ENCODE measurements at regions not wholly inside any gene's neighbourhood (a gene's known extent, or its start where the extent isn't known, plus 50 kb on each side); places are given as distances from the start of the nearest gene placed in this dataset.

DNA sequence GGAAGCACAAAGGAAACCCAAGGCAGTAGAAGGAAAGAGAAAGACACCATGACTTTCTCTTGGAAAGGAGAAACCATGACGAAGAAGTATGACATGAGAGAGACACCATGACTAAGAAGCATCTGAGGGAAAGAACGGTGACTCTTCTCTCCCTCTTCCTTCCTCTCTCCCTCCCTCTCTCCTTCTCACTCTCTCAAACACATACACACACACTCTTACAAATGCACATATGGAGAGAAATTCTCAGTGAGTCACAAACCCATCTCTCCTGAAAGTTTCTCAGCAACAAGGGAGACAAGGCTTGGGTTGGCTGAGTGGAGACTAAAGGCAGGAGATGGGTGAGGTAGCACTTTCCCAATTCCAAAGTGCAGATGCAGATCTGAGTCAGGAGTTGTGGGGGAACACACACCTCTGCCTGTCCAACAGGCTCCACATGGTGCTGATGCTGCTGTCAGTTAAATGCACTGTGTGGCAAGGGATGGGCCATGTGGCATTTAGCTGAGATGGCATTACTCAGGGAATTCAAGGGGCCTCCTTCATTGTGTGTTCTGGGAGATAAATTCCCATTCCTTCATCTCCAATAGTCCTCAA is 336.7 kb upstream of the C16orf82 start:
- DNase-seq = no peak

DNA sequence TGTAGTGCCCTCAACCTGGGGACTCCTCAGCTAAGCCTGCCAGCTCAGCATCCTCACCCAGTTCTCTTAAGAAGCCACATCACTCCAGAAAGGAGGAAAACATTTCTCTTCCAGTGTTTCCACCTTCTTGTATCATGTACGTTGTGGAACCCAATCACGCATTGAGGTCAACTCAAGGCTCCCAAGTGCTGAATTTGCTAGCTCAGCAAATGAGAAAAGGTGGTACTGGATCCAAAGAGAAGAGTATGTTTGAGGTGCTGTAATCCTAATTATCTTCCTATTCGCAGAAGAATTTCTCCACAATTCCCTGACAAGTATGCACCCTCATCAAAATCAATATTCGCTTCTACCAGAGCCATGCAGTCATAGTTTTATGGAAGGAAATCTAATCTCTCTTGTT is 335.0 kb upstream of the C16orf82 start:
- DNase-seq = no peak

DNA sequence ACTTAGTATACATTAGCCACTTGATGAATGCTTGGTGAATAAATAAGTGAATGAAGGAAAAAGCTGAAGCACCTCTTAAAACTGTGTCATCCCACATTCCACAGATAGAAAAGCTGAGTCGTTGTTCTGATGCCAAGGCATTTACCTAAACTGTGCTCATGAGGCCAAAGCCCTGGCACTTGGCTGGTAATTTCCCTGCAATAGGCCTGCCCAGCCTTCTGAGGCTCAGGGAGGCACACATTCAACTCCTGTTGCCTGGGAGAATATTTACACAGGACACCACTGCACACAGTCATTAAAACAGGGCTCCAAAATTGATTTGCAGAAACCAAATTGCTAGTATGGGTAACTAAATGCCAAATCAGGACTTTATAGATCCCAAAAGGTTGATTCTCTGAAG is 333.0 kb upstream of the C16orf82 start:
- no peak for DNase-seq

DNA sequence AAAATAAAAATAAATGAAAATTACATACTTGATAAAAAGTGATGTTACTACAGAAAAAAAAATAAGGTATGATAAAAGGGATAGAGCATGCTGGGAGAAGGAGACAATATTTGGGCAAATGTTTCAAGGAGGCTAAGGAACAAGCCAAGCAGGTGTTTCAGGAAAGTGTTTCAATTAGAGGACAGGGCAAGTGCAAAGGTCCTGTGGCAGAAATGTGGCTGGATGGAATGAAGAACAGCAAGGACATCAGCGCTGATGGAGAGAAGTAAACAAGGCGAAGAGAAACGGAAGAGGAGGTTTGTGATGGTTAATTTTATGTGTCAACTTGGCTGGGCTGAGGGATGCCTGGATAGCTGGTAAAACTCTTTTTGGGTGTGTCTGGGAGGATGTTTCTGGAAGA is 331.2 kb upstream of the C16orf82 start:
- DNase-seq = no peak

DNA sequence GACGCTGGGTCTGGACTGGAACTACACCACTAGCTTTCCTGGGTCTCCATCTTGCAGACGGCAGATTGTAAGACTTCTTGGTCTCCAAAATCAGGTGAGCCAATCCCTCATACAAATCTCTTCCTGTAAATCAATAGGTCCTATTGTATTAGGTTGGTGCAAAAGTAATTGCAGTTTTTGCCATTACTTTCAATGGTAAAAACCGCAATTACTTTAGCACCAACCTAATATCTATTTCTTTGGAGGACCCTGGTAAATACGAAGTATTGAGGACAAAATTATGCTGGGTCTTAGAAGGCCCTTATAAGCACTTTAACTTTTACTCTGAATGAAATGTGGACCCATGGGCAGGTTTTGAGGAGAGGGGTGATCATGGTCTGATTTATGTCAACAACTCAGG is 330.6 kb upstream of the C16orf82 start:
- DNase-seq = no peak

- DNase-seq = no peak
Observed at GRCh38 chr16:26740771-26741170, 326.0 kb upstream of the C16orf82 start.

DNA sequence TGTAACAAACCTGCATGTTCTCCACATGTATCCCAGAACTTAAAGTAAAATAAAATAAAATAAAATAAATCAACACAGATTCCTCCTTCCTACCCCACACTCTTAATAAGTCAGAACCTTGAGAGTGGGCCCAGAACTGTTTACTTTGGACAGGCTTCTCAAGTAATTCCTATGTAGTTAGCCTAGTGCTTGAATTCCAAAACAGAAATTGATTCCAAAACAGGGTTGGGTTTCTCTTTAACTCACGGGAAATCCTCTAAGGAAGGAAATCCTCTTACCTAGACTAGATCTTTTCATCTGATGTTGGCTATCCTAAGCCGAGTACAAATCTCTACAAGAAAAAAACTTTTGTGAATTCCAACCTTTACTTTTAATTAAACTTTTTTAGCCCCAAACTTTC is 324.7 kb upstream of the C16orf82 start:
- DNase-seq = no peak

DNA sequence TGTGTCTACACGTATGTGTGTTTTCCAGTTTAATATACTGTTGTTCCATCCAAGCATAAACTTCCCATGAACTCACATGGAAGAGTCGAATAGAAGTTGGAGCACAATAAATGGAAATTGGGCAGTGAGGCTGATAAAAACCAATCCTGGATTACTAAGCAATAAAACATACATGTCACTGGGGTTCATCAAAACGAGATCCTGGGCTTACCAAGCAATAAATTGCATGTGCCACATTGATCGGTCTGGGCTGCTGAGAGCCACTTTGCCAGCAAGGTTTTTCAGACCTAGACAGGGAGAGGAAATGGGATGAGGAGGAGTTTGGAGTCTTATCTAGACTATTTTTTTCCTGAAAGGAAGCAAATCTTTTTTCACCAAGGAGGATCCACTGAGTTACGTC is 322.3 kb upstream of the C16orf82 start:
- DNase-seq = no peak

GRCh38 chr16:26747760-26748159 is 319.0 kb upstream of the C16orf82 start:
- no peak for DNase-seq

DNA sequence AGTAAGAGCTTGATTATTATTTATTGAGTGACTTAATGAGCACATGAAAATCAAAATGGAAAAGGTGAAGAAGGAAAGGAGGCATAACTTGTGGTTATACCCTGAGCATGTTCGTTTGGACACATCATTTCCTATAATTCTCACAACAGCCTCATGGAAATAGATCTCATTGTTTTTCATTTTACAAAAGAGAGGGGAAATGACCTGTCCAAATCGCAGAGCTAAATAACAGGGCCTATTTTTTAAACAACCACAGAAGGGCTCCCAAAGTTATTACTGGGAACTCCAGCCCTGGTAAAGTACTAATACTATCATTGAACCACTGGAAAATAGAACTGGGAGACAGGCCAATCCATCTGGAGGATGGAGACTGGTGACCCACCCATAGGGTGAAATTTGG is 317.7 kb upstream of the C16orf82 start:
- DNase-seq = no peak

DNA sequence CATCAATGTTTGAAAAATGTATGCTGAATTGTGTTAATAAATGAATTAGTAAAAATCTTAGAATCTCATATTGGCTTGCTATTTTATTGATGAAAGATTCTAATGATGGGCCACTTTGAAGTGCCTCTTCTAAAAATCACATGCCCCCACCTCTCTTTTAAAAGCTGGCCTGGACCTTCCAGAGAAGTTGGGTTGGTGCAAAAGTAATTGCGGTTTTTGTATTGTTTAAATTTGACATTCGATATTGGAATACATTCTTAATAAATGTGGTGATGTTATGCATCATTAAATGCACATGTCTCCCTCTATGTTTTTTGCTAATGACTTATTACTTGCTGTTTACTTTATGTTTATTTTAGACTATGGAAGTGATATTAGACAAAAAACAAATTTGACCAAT is 314.6 kb upstream of the C16orf82 start:
- no peak for DNase-seq

DNA sequence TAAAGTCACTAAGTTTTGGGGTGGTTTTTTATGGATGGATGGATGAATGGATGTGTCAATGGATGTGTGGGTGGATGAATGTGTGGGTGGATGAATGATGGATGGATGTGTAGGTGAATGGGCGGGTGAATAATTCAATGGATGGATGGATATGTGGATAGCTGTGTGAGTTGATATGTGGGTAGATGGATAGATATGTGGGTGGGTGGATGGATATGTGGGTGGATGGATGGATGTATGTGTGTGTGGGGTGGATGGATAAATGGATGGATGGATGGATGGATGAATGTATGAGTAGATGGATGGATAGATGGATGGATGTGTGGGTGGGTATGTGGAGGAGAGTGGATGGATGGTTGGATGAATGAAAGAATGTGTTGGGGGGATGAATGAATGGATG is 310.1 kb upstream of the C16orf82 start:
- DNase-seq = no peak

DNA sequence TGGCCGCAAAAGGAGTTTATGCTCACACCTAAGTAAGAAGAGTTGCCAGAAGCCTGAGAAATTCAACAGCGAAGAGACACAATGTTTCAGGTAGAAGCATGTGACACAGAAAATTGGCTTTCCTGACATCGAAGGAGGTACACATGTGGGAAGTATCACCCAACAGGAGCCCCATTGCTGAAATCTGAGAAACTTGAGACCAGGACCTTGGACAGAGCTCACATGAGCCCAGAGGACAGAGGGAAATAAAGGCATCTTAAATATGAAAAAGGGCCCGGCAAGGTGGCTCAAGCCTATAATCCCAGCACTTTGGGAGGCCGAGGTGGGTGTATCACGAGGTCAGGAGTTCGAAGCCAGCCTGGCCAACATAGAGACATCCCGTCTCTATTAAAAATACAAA is 304.1 kb upstream of the C16orf82 start:
- no peak for DNase-seq

DNA sequence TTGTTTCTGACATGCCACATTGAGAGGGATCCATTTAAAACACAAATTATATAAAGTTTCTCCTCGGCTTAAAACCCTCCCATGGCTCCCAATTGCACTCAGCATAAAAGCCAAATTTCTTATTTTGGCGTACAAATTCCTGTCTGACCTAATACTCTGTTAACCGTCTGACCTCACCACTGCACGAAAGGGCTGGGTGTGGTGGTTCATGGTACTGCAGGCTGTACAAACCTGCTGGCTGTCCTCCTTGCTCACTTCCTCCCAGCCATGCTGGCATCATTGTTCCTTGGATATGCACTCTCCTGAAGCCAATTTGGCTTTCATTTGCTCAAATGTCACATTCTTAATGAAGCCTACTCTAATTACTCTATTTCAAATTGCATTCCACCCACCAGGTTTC is 301.6 kb upstream of the C16orf82 start:
- no peak for DNase-seq

GRCh38 chr16:26768385-26769010 is 298.2 kb upstream of the C16orf82 start:
- DNase-seq = no peak

GRCh38 chr16:26770547-26770946 is 296.2 kb upstream of the C16orf82 start:
- DNase-seq = no peak

DNA sequence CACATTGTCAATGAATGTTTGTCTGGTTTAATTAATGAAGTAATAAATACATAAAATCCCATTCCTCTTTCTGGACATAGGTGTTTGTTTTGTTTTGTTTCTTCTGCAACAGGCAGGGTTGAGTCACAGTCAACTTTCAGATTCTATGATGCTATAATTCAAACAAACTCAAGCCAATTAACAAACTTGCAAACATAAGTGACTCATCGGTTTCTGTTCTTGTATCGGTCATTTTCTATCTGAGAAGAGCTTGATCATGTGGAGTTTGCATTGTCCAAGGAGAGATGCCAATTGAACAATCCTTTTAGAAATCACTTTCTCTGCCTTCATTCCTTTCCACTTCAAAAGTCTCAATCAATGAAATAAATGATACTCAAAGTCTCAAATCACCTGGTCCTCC is 294.2 kb upstream of the C16orf82 start:
- DNase-seq = no peak

GRCh38 chr16:26777821-26778220 is 288.9 kb upstream of the C16orf82 start:
- DNase-seq = no peak

- no peak for DNase-seq
Observed at GRCh38 chr16:26787924-26788323, 278.8 kb upstream of the C16orf82 start.

- DNase-seq = no peak
Observed at GRCh38 chr16:26791169-26791568, 275.6 kb upstream of the C16orf82 start.

DNA sequence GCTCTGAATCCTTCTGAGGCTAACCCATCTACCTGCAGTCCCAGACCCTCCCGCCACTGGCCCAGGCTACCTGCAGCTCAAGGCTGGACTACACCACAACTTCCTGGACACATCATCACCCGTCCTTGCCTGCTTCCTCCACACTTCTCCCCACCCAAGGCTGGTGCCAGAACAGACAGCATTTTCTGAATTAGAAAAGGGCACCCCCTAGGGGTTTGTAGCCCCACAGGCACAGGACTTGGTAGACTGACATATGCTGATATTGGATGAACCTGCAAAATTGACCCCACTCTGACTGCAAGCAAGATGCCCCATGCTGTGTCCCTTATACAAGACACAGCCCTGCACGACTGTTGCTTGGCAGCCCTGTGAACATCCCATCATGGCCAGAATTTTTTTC is 271.5 kb upstream of the C16orf82 start:
- DNase-seq = no peak

- no peak for DNase-seq
Observed at GRCh38 chr16:26801628-26802027, 265.1 kb upstream of the C16orf82 start.

GRCh38 chr16:26802440-26802839 is 264.3 kb upstream of the C16orf82 start:
- no peak for DNase-seq

- DNase-seq = no peak
Observed at GRCh38 chr16:26802965-26803364, 263.8 kb upstream of the C16orf82 start.

DNA sequence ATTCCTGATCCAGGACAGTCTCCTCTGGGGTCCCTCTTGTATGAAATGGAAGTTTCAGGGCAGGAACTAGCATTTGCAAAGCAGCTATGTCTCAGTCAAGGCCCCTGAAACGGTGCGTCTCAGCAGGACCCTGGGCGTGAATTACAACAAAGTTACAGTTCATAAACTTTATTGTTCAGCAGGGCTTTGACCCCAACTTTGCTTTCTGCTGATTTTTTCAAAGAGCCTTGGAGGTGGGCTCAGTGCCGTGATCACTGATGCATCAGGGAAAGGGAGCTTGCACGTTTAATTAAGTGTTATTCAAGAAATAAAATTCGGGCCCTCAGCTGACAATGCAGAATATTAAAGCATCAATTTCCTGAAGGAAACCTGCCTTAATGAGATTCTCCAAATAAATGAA is 260.1 kb upstream of the C16orf82 start:
- DNase-seq = no peak
